H1 (cell line): ENCODE measurements at regions not wholly inside any gene's neighbourhood (a gene's known extent, or its start where the extent isn't known, plus 50 kb on each side); places are given as distances from the start of the nearest gene placed in this dataset.

Experiments
- CTCF ChIA-PET: fragments of 300-600 bp; sonication (Branson Sonifier 250); formaldehyde crosslinking; loops from one replicate; lab custom pipeline; 2021; ENCODE audit not compliant: partially characterized antibody; lab: Charles Lee
- POLR2A ChIA-PET: fragments of 300-600 bp; sonication (Branson Sonifier 250); formaldehyde crosslinking; loops from one replicate; lab custom pipeline; 2021; ENCODE audit warnings: inconsistent platforms; ENCODE audit not compliant: partially characterized antibody; lab: Charles Lee
- DNase-seq, 2 experiments: peaks; one replicate each; pipeline versions ENCODE4 v3.0.0 to v3.0.0-alpha.2; 2010 to 2022; ENCODE audit warnings: low spot score in 2 of 2, low read depth in 1 of 2, mixed read lengths in 1 of 2
- FAIRE-seq: peaks from 2 replicates; lab custom pipeline; 2011; peaks lifted over from hg19 to GRCh38; lab: Jason Lieb, UNC
- H2AFZ ChIP-seq: 2 replicates; pipeline ENCODE4 v1.8.1; 2012; ENCODE audit warnings: low read length, inconsistent platforms
- H2AK5ac ChIP-seq: 2 replicates; pipeline ENCODE4 v1.6.1; 2013; ENCODE audit warnings: low read depth, low read length
- H2BK120ac ChIP-seq: replicated peaks from 2 replicates; pipeline ENCODE3; 2013; ENCODE audit warnings: low read depth, low read length, inconsistent platforms
- H2BK12ac ChIP-seq: 2 replicates; pipeline ENCODE4 v1.6.1; 2013; ENCODE audit warnings: low read depth, low read length
- H2BK15ac ChIP-seq: 2 replicates; pipeline ENCODE4 v1.6.1; 2013; ENCODE audit warnings: low read length
- H2BK20ac ChIP-seq: 2 replicates; pipeline ENCODE4 v1.6.1; 2013; ENCODE audit warnings: low read length
- H2BK5ac ChIP-seq: 2 replicates; pipeline ENCODE4 v1.6.1; 2013; ENCODE audit warnings: low read depth, low read length
- H3K14ac ChIP-seq: 2 replicates; pipeline ENCODE4 v1.6.1; 2013; ENCODE audit warnings: inconsistent platforms; ENCODE audit not compliant: insufficient read length
- H3K18ac ChIP-seq: 2 replicates; pipeline ENCODE4 v1.6.1; 2013; ENCODE audit warnings: low read length; ENCODE audit errors: extremely low read depth
- H3K23ac ChIP-seq: 2 replicates; pipeline ENCODE4 v1.6.1; 2013; ENCODE audit warnings: inconsistent platforms; ENCODE audit not compliant: insufficient read length
- H3K23me2 ChIP-seq: 2 replicates; pipeline ENCODE4 v1.6.1; 2013; ENCODE audit warnings: low read depth, low read length
- H3K27ac ChIP-seq: 2 replicates; pipeline ENCODE4 v1.6.1; 2011; ENCODE audit warnings: low read depth, low read length, inconsistent platforms
- H3K27me3 ChIP-seq, 4 experiments: replicated peaks in 1 of 4; 1 replicate in 1 of 4; 2 replicates in 3 of 4; pipeline versions ENCODE4 v1.6.1 to v1.8.1; 2011 to 2013; ENCODE audit warnings: low read length in 3 of 4, mild to moderate bottlenecking in 3 of 4, inconsistent platforms in 2 of 4, mixed read lengths in 2 of 4, moderate library complexity in 1 of 4; ENCODE audit not compliant: control insufficient read depth in 3 of 4, insufficient read depth in 3 of 4; ENCODE audit errors: extremely low read depth in 1 of 4
- H3K36me3 ChIP-seq, 4 experiments: 2 replicates each; pipeline versions ENCODE4 v1.6.1 to v1.8.1; 2011 to 2013; ENCODE audit warnings: mild to moderate bottlenecking in 4 of 4, low read length in 3 of 4, moderate library complexity in 2 of 4, control low read depth in 1 of 4, inconsistent platforms in 1 of 4; ENCODE audit not compliant: insufficient read depth in 4 of 4, control insufficient read depth in 2 of 4
- H3K4ac ChIP-seq: replicated peaks from 2 replicates; pipeline ENCODE3; 2013; ENCODE audit warnings: low read length, low read depth, mixed read lengths, inconsistent platforms; ENCODE audit not compliant: insufficient read length
- H3K4me1 ChIP-seq, 4 experiments: replicated peaks in 1 of 4; 1 replicate in 1 of 4; 2 replicates in 3 of 4; pipeline versions ENCODE4 v1.6.1 to v1.8.1; 2011 to 2013; ENCODE audit warnings: low read length in 3 of 4, inconsistent platforms in 2 of 4, mixed read lengths in 1 of 4; ENCODE audit not compliant: insufficient read depth in 4 of 4, control insufficient read depth in 3 of 4
- H3K4me2 ChIP-seq, 2 experiments: 2 replicates each; pipeline versions ENCODE4 v1.6.1 to v1.8.1; 2011 to 2013; ENCODE audit warnings: low read depth in 2 of 2, low read length in 2 of 2, control low read depth in 1 of 2, inconsistent platforms in 1 of 2, mild to moderate bottlenecking in 1 of 2; ENCODE audit not compliant: insufficient read depth in 1 of 2
- H3K4me3 ChIP-seq, 4 experiments: fragments of 200-600, 300-600 bp in 1 of 4; sonication (generic), shearing (Covaris generic), sonication (Bioruptor Twin) in 1 of 4; 2 replicates each; pipeline versions ENCODE4 v1.5.1 to v1.8.1; 2011 to 2016; ENCODE audit warnings: low read length in 4 of 4, low read depth in 3 of 4, control low read depth in 2 of 4, inconsistent platforms in 2 of 4, mild to moderate bottlenecking in 2 of 4, mixed read lengths in 1 of 4, moderate library complexity in 1 of 4; ENCODE audit not compliant: insufficient read depth in 2 of 4; ENCODE audit errors: extremely low read depth in 1 of 4
- H3K56ac ChIP-seq: replicated peaks from 2 replicates; pipeline ENCODE3; 2013; ENCODE audit warnings: low read depth, mild to moderate bottlenecking, mixed read lengths, low read length, inconsistent platforms; ENCODE audit not compliant: insufficient read length
- H3K79me1 ChIP-seq: 2 replicates; pipeline ENCODE4 v1.6.1; 2013; ENCODE audit warnings: low read depth, low read length, control low read depth
- H3K79me2 ChIP-seq, 2 experiments: 2 replicates each; pipeline versions ENCODE4 v1.6.1 to v1.8.1; 2012 to 2013; ENCODE audit warnings: low read length in 2 of 2, mild to moderate bottlenecking in 2 of 2, inconsistent platforms in 1 of 2; ENCODE audit not compliant: insufficient read depth in 2 of 2, control insufficient read depth in 1 of 2
- H3K9ac ChIP-seq, 4 experiments: replicated peaks in 1 of 4; 1 replicate in 1 of 4; 2 replicates in 3 of 4; pipeline versions ENCODE4 v1.6.1 to v1.8.1; 2011 to 2013; ENCODE audit warnings: low read depth in 3 of 4, low read length in 3 of 4, control low read depth in 2 of 4, mild to moderate bottlenecking in 2 of 4, moderate library complexity in 2 of 4, inconsistent platforms in 1 of 4; ENCODE audit errors: extremely low read depth in 1 of 4
- H3K9me3 ChIP-seq, 2 experiments: 2 replicates each; pipeline versions ENCODE4 v1.6.1 to v1.8.1; 2012 to 2013; ENCODE audit warnings: mild to moderate bottlenecking in 2 of 2, moderate library complexity in 2 of 2, control low read depth in 1 of 2, inconsistent platforms in 1 of 2, low read depth in 1 of 2, low read length in 1 of 2, mixed read lengths in 1 of 2; ENCODE audit not compliant: insufficient read depth in 2 of 2
- H4K20me1 ChIP-seq, 2 experiments: replicated peaks in 1 of 2; 2 replicates each; pipeline versions ENCODE3 to v1.8.1; 2011 to 2013; ENCODE audit warnings: inconsistent platforms in 2 of 2, low read length in 2 of 2, mild to moderate bottlenecking in 1 of 2; ENCODE audit not compliant: insufficient read depth in 2 of 2, control insufficient read depth in 1 of 2
- H4K5ac ChIP-seq: 2 replicates; pipeline ENCODE4 v1.6.1; 2013; ENCODE audit warnings: low read length, low read depth, mixed read lengths, inconsistent platforms; ENCODE audit not compliant: insufficient read length
- H4K8ac ChIP-seq: 2 replicates; pipeline ENCODE4 v1.8.0; 2013; ENCODE audit warnings: mild to moderate bottlenecking, moderate library complexity, low read length, inconsistent platforms; ENCODE audit not compliant: insufficient read depth; ENCODE audit errors: extremely low read depth
- H4K91ac ChIP-seq: replicated peaks from 2 replicates; pipeline ENCODE3; 2013; ENCODE audit warnings: low read length, mixed read lengths, inconsistent platforms; ENCODE audit not compliant: insufficient read length
- JUND ChIP-seq: IDR thresholded peaks from 2 replicates; pipeline ENCODE4 v1.6.1; 2011; ENCODE audit warnings: mild to moderate bottlenecking, improper control_type of control experiment, low read length
- WGBS, 2 experiments: shearing (Covaris generic) in 1 of 2; methylation state at CpG; one replicate each; pipeline versions ENCODE4 v1.1.6 to v1.1.7; 2013 to 2015; ENCODE audit warnings: low lambda C conversion rate in 2 of 2, mixed read lengths in 2 of 2, inconsistent platforms in 1 of 2, low coverage in 1 of 2, missing lambda C conversion rate in 1 of 2; ENCODE audit not compliant: insufficient replicate concordance in 2 of 2, insufficient coverage in 1 of 2, insufficient read length in 1 of 2; ENCODE audit errors: extremely low coverage in 1 of 2, missing lambda C conversion rate in 1 of 2; 5-methylcytosine and 5-hydroxymethylcytosine counted together
- TF ChIP-seq, protein P1 (sequence below): IDR thresholded peaks from 2 replicates; pipeline ENCODE4 v1.6.1; 2011; ENCODE audit warnings: low read depth, mild to moderate bottlenecking, low read length; ENCODE audit not compliant: insufficient read depth

DNA sequence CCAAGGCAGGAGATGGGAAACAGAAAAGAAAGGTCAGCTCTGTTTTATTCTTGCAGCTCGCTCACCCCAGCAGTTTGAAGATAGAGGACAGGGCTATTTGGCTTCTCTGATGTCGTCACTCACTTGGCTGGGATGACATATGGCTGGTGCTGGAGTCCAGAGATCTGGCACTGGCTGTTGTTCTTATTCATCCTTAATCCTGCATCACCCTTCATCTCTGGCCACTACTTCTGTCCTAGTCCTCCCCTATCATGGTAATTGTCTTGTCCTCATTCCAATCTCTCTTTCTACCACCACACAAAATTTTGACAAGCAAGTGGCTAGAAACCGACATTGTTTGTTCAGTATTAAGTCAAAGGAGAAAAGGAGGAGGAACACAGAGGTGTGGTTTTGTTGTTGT, 103.8 kb upstream of the PDE4B start:
- Histone ChIP-seq H2BK120ac (no peak overlapping the region), H3K36me3 (no peaks in the 10 kb centered on the region), H2BK15ac (no peak overlapping the region), H3K4me3 (no peak overlapping the region), H2BK12ac (no peak overlapping the region), H3K9ac (no peak overlapping the region), H3K23ac (no peak overlapping the region), H2AK5ac (no peak overlapping the region), H3K79me2 (no peaks in the 10 kb centered on the region), H3K56ac (no peak overlapping the region), H4K8ac (no peak overlapping the region), H2BK5ac (no peak overlapping the region), H3K14ac (no peak overlapping the region), H3K18ac (no peak overlapping the region), H3K27ac (no peak overlapping the region), H4K91ac (no peak overlapping the region), H3K27me3 (no peaks in the 10 kb centered on the region), H2BK20ac (no peak overlapping the region), H3K23me2 (no peaks in the 10 kb centered on the region), H4K5ac (no peak overlapping the region), H3K79me1 (no peaks in the 10 kb centered on the region), H2AFZ (no peak overlapping the region), H3K4me1 (peaks cover 0 to 3% (median 0%) of the 10 kb centered on the region in 4 experiments; a peak in 2 of 7 replicates), H3K9me3 (peaks cover 4 to 8% of the 10 kb centered on the region in 2 experiments; a peak in 2 of 4 replicates), H3K4me2 (no peak overlapping the region), H3K4ac (no peak overlapping the region), H4K20me1 (no peaks in the 10 kb centered on the region)
- TF ChIP-seq JUND: no peak
- TF ChIP-seq, protein P1, sequence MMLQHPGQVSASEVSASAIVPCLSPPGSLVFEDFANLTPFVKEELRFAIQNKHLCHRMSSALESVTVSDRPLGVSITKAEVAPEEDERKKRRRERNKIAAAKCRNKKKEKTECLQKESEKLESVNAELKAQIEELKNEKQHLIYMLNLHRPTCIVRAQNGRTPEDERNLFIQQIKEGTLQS: no peak
- WGBS, 2 experiments: 88% methylated on average over 3 of the region's 3 CpGs; no CpG with 5 or more reads in 1 of the 2 experiments
- ChIA-PET CTCF (interaction anchor here (0.5 to 4.5 kb wide), 14 partner anchors 16 to 826 kb away, joined by 3 to 69 read pairs (median 4); no protein-coding TSS in a partner anchor), POLR2A (no interaction called here)
- DNase-seq: no peak
- no peak for FAIRE-seq
